ENCODE measurements at regions not wholly inside any gene's neighbourhood (a gene's known extent, or its start where the extent isn't known, plus 50 kb on each side); places are given as distances from the start of the nearest gene placed in this dataset.
A peak's percentile ranks its signal among the peaks of the same experiment; 100 is the strongest.
"Not testable (repeated sequence)": the region's sequence is repeated elsewhere in the genome, so short reads cannot be mapped to it uniquely, and the experiment has no call there.

- not testable (repeated sequence) for ATAC-seq; H3K4me3 Mint-ChIP-seq; H3K36me3 Mint-ChIP-seq; DNase-seq (ENCODE audit: low spot score in 2 of 2); H3K9me3 Mint-ChIP-seq; H3K27ac Mint-ChIP-seq
- H3K4me1 Mint-ChIP-seq: peaks cover 12% of the 10 kb centered on the region
These were observed 130.9 kb upstream of the ZNF746 start for GRCh38 chr7:149628361-149629149.

- Mint-ChIP-seq H3K4me1 (peaks cover 18% of the 10 kb centered on the region), H3K36me3 (no peaks in the 10 kb centered on the region), H3K4me3 (no peak overlapping the region), H3K27ac (no peak overlapping the region), H3K9me3 (no peaks in the 10 kb centered on the region)
- ATAC-seq (no peak), DNase-seq (ENCODE audit: low spot score in 2 of 2) (no peak)
These were observed 130.3 kb upstream of the ZNF746 start for GRCh38 chr7:149627911-149628310.

GRCh38 chr7:149626972-149627371 is 129.4 kb upstream of the ZNF746 start:
- Mint-ChIP-seq H3K36me3 (peaks cover 4% of the 10 kb centered on the region), H3K4me3 (no peak overlapping the region), H3K27ac (no peak overlapping the region), H3K9me3 (no peaks in the 10 kb centered on the region), H3K4me1 (peaks cover 28% of the 10 kb centered on the region)
- DNase-seq (ENCODE audit: low spot score in 2 of 2) (no peak), ATAC-seq (no peak)

DNA sequence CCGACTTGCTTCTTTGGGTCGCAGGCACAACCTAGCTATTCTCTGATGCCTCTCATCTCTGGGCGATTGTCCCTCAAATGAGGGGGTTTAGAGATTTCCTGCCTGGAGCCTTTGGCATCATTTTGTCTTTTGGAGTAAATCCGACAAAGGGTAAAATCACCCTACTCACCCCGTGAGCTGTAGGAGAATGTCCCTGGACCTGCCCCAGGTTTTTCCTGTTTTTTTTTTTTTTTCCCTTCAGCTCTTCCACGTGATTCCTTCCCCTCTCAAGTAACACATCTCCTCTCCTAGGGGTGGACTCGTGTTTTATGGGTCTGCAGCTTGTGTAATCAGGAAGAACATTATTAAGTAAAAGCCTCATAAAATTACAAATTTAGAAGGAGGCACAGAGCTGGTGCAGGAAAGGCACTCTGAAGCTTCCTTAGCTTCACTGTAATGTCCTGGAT is 128.4 kb upstream of the ZNF746 start:
- DNase-seq (ENCODE audit: low spot score in 2 of 2) (no peak), ATAC-seq (no peak)
- Mint-ChIP-seq H3K4me1 (peaks cover 38% of the 10 kb centered on the region), H3K4me3 (peak overlapping the region; percentile 98), H3K9me3 (no peaks in the 10 kb centered on the region), H3K36me3 (peaks cover 14% of the 10 kb centered on the region), H3K27ac (no peak overlapping the region)

DNA sequence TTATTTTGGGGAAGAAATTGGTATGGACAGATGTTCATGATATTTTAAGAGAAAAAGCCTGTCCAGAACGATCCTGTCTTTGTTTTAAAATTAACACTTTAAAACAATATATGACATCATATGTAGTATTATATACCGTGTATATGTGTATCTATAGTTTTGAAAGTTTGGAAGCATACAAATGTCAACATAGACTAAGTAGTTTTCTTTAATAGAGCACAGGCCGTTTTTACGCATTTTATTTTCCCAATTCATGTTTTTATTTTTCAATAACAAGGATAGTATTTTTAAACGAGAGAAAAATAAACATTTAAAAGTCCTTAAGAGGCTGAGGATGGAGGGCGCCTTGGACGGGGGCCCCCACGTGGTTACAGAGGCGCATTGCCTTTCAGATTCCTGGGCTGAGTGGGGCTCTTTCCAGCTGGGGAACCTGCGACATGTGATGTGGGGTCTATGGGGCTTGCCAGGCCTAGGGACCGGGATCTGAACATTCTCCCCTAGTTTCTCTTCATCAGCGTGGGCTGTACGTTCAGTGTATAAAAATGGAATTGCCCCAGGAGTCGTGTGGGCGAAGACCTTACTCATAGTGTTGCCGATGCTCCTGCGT is 127.8 kb upstream of the ZNF746 start:
- ATAC-seq (no peak), DNase-seq (ENCODE audit: low spot score in 2 of 2) (peak; percentile 42 to 73)
- Mint-ChIP-seq H3K4me3 (peak overlapping the region; percentile 98), H3K36me3 (peaks cover 20% of the 10 kb centered on the region), H3K4me1 (peaks cover 43% of the 10 kb centered on the region), H3K27ac (peak overlapping the region; percentile 93), H3K9me3 (no peaks in the 10 kb centered on the region)

DNA sequence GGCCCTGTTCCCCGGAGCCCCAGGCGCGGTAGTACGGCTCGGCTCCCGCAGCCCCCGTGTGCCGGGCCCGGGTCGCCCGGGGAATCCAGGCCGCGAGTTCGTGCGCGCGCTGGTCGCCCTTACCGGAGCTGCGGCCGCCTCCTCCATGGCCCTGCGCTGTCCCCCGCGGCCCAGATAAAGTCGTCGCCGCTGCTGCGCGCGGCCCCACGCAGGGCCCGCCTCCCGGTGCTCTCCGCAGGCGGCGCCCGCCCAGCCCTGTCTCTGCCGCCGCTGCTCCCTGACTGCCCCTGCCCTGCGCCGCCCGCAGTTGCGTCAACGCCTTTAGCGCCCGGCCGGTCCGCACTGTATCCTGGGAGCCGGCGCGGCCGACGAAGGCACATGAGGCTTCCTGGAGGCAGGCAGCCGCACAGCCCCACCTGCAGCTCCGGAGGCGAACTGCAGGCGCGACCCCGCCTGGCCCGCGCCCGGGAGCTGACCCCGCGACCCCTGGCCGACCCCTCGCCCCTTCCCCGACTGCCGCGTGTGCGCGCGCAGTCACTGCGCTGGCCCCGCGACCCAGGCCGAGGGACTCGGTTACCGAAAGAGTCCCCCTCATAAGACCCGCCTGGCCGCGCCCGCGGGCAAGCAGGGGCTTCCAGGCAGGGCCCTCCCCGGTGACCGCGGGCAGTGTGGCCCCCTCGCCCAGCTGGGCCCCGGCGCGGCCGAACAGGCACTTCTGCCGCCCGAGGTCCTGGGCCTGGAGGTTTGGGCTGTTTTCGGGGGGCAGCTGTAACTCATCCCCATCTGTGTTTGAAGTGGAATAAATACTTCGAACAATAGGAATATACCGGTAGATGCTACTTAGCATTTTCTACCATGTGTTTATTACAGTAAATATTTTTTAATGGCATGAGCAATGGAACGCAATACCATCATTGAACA is 127.1 kb upstream of the ZNF746 start:
- no peaks in the 10 kb centered on the region for H3K9me3 Mint-ChIP-seq
- ATAC-seq: peak; percentile 89
- H3K27ac Mint-ChIP-seq: peak overlapping the region; percentile 93
- H3K4me3 Mint-ChIP-seq: peak overlapping the region; percentile 98
- peak; percentile 92 to 96 for DNase-seq (ENCODE audit: low spot score in 2 of 2)
- H3K4me1 Mint-ChIP-seq: peaks cover 48% of the 10 kb centered on the region
- peaks cover 27% of the 10 kb centered on the region for H3K36me3 Mint-ChIP-seq

- Mint-ChIP-seq H3K4me3 (peak overlapping the region; percentile 98), H3K4me1 (peaks cover 48% of the 10 kb centered on the region), H3K36me3 (peaks cover 34% of the 10 kb centered on the region), H3K27ac (peak overlapping the region; percentile 93), H3K9me3 (no peaks in the 10 kb centered on the region)
- DNase-seq (ENCODE audit: low spot score in 2 of 2) (peak in 1 of 2 donors; percentile 72), ATAC-seq (peak; percentile 2)
These were observed 126.4 kb upstream of the ZNF746 start for GRCh38 chr7:149624006-149624405.

- Mint-ChIP-seq H3K4me1 (peaks cover 48% of the 10 kb centered on the region), H3K36me3 (peaks cover 40% of the 10 kb centered on the region), H3K27ac (peak overlapping the region; percentile 93), H3K4me3 (peak overlapping the region; percentile 98)
- not testable (repeated sequence) for DNase-seq (ENCODE audit: low spot score in 2 of 2); H3K9me3 Mint-ChIP-seq; ATAC-seq
These were observed 125.8 kb upstream of the ZNF746 start for GRCh38 chr7:149623262-149623997.

DNA sequence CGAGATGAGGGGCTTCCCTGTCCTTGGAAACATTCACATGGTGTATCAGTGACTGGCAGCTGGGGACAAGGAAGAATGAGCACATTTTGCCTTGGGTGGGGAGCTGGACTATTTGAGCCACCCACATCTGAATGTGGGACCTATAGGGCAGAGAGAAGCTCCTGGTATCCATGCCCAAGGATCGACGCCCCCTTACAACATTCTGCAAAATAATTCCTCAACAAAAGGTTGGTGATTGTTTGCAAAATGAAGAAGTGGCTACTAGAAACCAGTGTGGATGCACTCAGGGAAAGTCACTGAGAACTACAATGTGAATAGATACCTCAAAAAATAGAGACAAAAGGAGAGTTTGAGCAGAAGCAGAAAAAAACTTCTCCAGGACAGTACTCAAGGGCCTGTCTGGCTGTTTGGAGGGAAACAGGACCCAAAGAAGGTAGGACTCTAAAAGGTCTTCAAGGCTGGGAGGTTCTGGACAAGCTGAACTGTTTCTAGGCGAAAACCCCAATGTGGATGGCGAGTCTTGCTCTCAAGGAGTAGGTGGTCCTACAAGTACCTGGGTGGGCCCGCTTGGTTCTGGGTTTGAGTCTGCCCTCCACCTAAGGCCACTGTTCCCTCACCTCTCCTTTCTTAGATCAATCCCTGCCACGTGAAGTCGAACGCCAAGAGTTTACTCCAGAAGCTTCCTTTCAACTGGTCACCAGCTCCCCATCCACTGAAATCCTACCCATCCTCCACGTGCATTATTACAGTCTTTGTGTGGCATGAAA is 125.0 kb upstream of the ZNF746 start:
- Mint-ChIP-seq H3K9me3 (no peaks in the 10 kb centered on the region), H3K27ac (peak overlapping the region; percentile 77), H3K36me3 (peaks cover 48% of the 10 kb centered on the region), H3K4me1 (peaks cover 48% of the 10 kb centered on the region), H3K4me3 (peak overlapping the region; percentile 98)
- ATAC-seq: no peak
- no peak for DNase-seq (ENCODE audit: low spot score in 2 of 2)

DNA sequence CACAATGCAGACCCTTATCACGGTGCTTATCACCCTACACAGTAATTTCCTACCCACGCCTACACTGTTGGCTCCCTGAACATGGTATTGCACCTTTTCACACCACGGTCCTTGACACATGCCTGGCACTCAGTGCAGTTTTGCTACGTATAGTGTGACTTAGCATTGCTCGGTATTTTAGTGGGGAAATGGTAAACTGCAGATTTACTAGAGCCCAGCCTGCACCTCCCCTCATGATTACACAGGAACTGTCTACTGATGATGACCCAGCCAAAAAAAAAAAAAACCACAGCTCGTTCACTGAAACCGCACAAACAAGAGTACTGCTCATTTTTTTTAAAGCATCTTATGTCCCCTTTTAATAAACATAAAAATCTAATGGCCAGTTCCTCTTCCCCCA is 124.2 kb upstream of the ZNF746 start:
- H3K9me3 Mint-ChIP-seq: no peaks in the 10 kb centered on the region
- H3K4me3 Mint-ChIP-seq: peak overlapping the region; percentile 98
- peak; percentile 76 for ATAC-seq
- peaks cover 56% of the 10 kb centered on the region for H3K36me3 Mint-ChIP-seq
- DNase-seq (ENCODE audit: low spot score in 2 of 2): peak in 1 of 2 donors; percentile 72
- H3K4me1 Mint-ChIP-seq: peaks cover 57% of the 10 kb centered on the region
- H3K27ac Mint-ChIP-seq: peak overlapping the region; percentile 77

GRCh38 chr7:149620961-149621360 is 123.4 kb upstream of the ZNF746 start:
- Mint-ChIP-seq H3K4me3 (peak overlapping the region; percentile 98), H3K36me3 (peaks cover 64% of the 10 kb centered on the region), H3K27ac (peak overlapping the region; percentile 77), H3K4me1 (peaks cover 65% of the 10 kb centered on the region), H3K9me3 (no peaks in the 10 kb centered on the region)
- ATAC-seq: peak; percentile 77
- peak; percentile 52 to 82 for DNase-seq (ENCODE audit: low spot score in 2 of 2)

GRCh38 chr7:149616898-149617297 is 119.3 kb upstream of the ZNF746 start:
- Mint-ChIP-seq H3K4me1 (peaks cover 52% of the 10 kb centered on the region), H3K36me3 (peaks cover 100% of the 10 kb centered on the region), H3K27ac (peak overlapping the region; percentile 51), H3K4me3 (no peak overlapping the region), H3K9me3 (no peaks in the 10 kb centered on the region)
- DNase-seq (ENCODE audit: low spot score in 2 of 2) (no peak), ATAC-seq (no peak)

GRCh38 chr7:149615690-149616270 is 118.2 kb upstream of the ZNF746 start:
- Mint-ChIP-seq H3K9me3 (no peaks in the 10 kb centered on the region), H3K36me3 (peaks cover 100% of the 10 kb centered on the region), H3K4me3 (no peak overlapping the region), H3K4me1 (peaks cover 40% of the 10 kb centered on the region), H3K27ac (peak overlapping the region; percentile 51)
- ATAC-seq: no peak
- DNase-seq (ENCODE audit: low spot score in 2 of 2): no peak

Data from stimulated activated effector memory CD8-positive, alpha-beta T cell treated with anti-CD3 and anti-CD28 coated beads, Interleukin-12 subunit alpha, Interleukin-12 subunit beta, amount 100 ng/mL, for 72 hours (primary cell).